ENCODE measurements at regions not wholly inside any gene's neighbourhood (a gene's known extent, or its start where the extent isn't known, plus 50 kb on each side); places are given as distances from the start of the nearest gene placed in this dataset.
A peak's percentile ranks its signal among the peaks of the same experiment; 100 is the strongest.
"Not testable (repeated sequence)": the region's sequence is repeated elsewhere in the genome, so short reads cannot be mapped to it uniquely, and the experiment has no call there.

DNA sequence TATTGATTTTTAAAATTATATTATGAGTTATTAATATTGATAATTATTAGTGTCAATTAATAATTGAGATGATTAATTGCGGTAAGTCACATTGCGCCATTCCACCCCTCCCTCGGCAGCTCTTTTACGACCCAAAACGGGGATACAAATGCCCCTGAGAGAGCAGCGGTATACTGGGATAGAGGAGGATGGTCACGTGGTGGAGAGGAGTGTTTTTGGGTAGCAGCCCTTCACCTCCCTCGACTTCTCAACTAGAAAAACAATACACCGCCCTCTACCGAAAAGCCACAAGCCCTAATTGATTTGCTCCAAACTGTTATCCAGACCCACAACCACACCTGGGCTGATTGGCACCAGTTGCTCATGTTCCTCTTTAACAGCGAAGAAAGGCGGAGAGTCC, 71.0 kb downstream of the DAPL1 start:
- not testable (repeated sequence) for DNase-seq

DNA sequence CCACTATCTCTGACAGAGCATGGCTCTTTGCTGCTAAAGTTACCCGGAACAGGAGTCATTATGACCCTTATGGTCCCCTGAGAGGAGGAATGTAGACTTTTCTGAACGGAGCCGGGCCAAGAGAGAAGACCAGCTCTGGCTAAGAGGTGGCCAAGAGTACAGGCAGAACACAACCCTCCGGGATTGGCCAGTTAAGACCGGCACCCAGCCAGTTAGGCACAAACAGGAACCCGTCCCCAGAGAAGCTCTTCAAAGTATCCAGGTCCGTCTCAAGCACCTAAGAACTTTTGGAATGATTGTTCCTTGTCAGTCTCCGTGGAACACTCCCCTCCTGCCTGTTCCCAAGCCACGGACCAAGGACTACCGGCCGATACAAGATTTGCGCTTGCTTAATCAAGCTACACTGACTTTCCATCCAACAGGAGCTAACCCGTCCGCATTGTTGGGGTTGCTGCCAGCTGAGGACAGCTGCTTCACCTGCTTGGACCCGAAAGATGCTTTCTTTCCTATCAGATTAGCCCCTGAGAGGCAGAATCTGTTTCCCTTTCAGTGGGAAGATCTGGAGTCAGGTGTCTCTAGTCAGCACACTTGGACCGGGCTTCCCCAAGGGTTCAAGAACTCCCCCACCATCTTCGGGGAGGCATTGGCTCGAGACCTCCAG, 72.5 kb downstream of the DAPL1 start:
- not testable (repeated sequence) for DNase-seq

DNA sequence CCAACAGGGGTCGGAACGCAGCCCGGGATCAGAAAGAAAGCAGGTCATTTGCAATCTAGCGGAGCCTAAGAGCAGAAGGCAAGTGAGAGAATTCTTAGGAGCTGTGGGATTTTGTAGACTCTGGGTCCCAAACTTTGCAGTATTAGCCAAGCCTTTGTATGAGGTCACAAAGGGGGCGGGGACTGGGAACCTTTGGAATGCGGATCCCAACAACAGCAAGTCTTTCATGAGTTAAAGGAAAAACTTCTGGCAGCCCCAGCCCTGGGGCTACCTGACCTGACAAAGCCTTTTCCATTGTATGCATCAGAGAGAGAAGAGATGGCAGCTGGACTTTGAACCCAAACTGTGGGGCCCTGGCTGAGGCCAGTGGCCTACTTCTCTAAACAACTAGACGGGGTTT, 73.3 kb downstream of the DAPL1 start:
- not testable (repeated sequence) for DNase-seq

DNA sequence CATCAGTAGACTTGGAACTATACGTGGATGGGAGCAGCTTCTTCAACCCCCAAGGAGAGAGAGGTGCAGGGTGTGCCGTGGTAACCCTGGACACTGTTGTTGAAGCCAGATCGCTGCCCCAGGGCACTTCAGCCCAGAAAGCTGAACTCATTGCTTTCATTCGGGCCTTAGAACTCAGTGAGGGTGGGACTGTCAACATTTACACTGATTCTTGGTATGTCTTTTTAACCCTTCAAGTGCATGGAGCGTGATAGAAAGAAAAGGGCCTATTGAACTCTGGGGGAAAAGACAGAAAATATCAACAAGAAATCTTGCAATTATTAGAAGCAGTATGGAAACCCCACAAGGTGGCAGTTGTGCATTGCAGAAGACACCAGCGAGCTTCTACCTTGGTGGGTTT, 74.0 kb downstream of the DAPL1 start:
- DNase-seq: not testable (repeated sequence)

DNA sequence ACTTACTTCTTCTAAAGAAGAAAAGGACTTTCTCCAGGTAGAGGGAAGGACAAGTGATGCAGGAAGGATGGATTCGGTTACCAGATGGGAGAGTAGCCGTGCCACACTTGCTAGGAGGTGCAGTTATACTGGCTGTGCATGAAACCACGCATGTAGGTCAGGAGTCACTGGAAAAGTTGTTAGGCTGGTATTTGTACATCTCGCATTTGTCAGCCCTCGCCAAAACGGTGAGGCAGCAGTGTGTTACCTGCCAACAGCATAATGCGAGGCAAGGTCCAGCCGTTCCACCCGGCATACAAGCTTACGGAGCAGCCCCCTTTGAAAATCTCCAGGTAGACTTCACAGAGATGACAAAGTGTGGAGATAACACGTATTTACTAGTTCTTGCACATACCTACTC, 74.5 kb downstream of the DAPL1 start:
- not testable (repeated sequence) for DNase-seq

DNA sequence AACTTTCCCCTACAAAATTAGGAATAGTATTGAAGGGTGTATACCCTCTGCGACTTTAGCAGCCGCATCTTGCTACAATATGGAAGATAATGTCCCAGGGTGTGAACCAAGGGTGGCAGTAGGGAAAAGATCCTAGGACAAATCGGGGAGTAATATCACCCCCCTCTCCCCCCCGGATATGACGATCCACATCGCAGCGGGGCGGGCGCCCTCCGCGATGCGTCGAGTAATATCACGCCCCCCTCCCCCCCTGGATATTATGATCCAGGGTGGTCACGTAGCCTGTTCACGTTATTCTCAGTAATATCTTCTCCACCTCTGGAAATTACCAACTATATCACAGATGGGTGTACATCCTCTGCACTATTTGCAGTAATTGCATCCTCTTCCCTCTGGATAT, 82.9 kb downstream of the DAPL1 start:
- DNase-seq: no peak

DNA sequence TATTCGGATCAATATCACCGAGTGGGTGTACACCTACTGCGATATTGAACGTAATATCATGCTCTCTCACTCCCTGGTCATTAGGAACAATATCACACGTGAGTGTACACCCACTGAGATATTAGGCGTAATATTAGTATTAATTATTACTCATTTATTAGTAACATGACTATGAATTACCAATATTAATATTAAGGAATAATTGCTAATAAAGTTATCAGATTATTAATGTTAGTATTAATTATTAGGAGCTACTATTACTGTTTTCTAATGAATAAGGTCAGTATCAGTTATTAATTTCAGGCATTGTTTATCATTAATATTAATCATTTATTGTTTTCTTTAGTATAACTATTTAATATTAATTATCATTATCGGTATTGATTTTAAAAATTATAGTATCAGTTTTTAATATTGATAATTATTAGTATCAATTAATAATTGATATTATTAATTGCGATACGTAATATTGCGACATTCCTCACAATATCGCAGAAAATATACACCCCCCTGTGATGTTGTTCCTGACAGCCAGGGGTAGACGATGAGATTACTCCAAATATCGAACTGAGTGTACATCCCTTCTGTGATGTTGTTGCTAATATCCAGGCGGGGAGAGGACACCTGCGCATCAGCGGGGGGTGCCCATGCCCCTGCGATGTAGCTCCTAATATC, 84.2 kb downstream of the DAPL1 start:
- DNase-seq: no peak

DNA sequence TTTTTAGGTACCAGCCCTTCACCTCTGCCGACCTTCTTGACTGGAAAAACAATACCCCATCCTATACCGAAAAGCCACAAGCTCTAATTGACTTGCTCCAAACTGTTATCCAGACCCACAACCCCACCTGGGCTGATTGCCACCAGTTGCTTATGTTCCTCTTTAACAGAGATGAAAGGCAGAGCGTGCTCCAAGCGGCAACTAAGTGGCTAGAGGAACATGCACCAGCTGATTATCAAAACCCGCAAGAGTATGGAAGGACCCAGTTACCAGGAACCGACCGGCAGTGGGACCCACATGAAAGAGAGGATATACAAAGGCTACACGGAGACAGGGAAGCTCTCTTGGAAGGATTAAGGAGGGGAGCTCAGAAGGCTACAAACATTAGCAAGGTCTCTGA, 86.1 kb upstream of the TANC1 start:
- DNase-seq: no peak

DNA sequence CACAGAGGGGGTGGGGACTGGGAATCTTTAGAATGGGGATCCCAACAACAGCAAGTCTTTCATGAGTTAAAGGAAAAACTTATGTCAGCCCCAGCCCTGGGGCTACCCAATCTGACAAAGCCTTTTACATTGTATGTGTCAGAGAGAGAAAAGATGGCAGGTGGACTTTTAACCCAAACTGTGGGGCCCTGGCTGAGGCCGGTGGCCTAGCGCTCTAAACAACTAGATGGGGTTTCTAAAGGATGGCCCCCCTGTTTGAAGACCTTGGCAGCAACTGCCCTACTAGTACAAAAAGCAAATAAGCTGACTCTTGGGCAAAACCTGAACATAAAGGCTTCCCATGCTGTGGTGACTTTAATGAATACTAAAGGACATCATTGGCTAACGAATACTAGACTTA, 83.9 kb upstream of the TANC1 start:
- not testable (repeated sequence) for DNase-seq

DNA sequence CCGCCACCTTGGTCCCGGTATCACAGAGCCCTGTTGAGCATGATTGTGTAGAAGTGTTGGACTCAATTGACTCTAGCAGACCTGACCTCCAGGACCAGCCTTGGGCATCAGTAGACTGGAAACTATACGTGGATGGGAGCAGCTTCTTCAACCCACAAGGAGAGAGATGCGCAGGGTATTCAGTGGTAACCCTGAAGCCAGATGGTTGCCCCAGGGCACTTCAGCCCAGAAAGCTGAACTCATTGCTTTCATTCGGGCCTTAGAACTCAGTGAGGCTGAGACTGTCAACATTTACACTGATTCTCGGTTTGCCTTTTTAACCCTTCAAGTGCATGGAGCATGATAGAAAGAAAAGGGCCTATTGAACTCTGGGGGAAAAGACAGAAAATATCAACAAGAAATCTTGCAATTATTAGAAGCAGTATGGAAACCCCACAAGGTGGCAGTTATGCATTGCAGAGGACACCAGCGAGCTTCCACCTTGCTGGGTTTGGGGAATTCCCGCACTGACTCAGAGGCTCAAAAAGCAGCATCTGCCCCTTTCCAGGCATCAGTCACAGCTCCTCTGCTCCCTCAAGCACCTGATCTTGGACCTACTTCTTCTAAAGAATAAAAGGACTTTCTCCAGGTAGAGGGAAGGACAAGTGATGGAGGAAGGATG, 83.3 kb upstream of the TANC1 start:
- not testable (repeated sequence) for DNase-seq

DNA sequence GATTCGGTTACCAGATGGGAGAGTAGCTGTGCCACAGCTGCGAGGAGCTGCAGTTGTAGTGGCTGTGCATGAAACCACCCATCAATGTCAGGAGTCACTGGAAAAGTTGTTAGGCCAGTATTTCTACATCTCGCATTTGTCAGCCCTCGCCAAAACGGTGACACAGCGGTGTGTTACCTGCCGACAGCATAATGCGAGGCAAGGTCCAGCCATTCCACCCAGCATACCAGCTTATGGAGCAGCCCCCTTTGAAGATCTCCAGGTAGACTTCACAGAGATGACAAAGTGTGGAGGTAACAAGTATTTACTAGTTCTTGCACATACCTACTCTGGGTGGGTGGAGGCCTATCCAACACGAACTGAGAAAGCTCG, 82.8 kb upstream of the TANC1 start:
- DNase-seq: not testable (repeated sequence)

DNA sequence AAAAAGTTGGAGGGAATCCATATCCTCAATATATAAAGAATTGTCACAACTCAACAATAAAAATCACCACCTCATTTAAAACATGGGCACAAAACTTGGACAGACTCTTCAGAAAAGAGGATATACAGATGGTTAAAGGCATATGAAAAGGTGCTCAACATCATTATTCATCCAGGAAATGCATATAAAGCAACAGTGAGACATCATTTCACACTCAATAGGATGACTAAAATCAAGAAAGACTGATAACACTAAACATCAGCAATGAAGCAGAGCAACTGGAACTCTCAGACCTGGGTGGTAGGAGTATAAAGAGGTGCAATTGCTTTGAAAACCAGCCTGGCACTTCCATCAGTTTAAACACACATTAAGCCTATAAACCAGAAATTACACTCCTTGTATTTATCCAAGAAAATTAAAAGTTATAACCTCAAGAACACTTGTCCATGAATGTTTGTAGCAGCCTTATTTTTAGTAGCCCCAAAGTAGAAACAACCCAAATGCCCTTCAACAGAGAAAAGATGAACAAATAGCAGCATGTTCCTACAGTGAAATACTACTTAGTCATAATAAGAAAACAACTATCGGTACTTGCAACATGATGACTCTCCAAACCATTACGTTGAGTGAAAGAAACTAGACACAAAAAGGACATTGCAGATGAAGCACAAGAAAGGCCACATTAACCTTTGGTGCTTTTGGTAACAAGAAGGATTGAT, 79.1 kb upstream of the TANC1 start:
- DNase-seq: no peak

DNA sequence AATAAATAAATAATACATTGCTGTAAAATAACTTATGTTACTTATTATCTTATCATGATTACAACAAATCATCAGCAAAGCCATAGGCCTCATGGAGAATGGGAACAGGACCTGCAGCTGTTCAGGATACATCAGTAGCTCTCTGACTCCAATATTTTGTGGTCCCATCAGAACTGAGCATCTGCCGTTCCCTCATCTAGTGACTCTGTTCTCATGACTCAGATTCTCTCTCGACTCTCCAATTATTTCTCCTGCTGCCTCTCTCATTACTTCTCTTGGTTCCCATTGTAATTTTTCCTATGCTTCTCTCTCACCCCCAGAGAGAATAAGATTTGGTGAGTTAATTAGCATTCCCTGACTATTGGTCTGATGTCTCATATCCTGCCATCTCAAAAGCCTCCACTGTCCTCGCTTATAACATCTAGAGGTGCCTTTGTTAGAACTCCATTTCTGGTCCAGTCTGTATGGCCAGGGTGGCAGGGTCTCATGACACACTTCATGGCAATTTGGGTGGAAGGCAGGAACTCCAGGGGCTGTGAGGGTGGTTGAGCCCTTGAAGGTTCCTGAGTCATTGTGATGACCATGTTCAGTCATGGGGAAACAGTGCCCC, 78.0 kb upstream of the TANC1 start:
- no peak for DNase-seq

DNA sequence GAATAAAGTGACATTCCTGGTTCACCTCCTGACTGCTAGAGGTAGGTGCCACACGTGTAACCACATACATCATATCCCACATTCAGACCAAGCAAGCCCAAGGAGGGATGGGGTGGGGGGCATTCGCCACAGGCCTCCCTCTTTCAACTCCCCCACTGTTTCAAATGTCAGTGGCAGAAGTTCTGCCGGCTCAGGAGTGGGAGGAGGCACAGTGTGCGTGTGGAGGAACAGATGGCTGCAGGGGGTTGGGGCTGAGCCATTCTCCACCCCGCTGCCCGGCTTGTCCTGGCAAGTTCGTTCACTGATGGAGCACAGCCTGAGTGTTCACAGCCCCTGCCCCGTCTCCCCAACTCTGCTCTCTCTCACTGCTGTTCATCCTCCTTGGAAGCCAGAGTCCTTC, 75.4 kb upstream of the TANC1 start:
- DNase-seq: peak; percentile 93

DNA sequence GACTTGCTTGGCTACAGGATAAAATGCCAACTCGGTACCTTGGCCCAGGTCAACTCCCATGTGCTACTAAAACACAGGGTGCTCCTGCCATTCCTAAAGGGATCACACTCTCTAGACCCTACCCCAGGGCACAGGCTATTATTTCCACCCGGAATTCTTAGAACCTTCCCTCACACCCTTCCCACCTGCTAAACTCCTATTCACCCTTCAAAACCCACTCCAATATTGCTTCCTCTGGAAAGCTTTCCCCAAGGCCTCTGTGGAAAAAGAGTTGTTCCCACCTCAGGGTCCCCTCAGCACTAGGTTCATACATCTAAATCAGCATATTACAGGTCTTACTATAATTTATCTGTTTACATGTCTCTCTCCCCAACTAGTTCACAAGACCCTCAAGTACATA, 75.0 kb upstream of the TANC1 start:
- DNase-seq: peak; percentile 65

DNA sequence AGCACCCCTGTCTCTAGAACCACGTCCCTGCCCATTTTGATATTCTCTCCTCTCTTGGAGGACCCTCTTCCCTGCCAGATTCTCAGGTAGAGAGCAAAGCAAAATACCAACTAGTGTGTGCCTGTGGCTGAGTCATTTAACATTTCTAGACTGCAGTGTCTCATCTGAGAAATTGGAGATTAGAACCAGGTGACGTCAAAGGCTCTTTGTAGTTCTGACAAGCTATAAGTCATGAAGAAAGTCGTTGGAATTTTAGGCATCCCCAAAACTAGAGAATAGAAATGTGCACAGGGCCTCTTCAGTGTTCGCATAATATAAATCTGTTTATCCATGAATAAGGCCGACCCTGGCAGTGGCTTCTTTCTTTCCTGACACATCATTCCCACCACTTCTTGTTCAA, 74.4 kb upstream of the TANC1 start:
- peak; percentile 34 for DNase-seq

DNA sequence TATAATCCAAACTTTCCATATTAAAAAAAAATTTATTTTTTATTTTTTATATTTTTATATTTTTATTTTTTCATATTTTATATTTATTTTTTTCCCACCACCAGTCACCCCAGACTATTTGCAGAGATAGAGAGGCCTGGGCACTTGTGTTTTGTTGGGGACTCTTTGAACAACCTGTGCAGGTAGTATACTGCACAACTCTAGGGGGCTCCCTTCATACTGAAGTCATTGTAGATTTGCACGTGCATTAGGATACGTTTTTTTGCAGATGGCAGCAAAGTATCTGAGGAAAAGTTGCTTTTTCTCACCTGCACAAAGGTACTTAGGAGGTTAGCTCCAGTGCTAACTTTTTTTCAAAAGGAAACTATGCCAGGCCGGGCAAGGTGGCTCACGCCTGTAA, 73.9 kb upstream of the TANC1 start:
- DNase-seq: no peak

DNA sequence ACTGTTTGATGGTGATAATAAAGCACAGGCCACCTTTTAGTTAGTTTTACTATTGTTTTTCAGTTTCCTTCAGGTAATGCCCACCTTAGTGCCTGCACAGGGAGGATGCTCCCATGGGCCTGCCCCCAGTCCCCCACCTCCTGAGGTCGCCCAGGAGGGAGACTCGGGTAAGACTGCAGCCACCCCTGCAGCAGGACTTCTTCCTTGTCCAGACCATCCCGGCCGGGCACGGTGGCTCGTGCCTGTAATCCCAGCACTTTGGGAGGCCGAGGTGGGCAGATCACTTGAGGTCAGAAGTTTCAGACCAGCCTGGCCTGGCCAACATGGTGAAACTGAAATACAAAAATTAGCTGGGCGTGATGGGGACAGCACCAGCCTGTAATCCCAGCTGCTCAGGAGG, 68.1 kb upstream of the TANC1 start:
- DNase-seq: no peak

DNA sequence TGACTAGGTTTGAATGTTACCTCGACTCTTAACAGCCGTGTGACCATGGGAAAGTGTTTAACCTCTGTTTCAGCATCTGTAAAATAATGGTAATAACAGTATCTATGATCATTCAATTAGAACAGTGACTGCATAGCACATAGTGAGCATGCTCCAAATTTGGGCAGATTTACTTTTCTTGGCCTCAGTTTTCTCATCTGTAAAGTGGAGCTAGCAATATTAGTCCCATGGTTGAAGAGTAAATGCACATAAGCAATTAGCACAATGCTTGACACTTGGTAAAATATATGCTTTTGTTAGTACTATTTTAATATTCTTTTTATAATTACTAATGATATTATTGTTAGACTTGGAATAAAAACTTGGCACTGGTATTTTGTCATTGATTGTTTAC, 66.4 kb upstream of the TANC1 start:
- no peak for DNase-seq

DNA sequence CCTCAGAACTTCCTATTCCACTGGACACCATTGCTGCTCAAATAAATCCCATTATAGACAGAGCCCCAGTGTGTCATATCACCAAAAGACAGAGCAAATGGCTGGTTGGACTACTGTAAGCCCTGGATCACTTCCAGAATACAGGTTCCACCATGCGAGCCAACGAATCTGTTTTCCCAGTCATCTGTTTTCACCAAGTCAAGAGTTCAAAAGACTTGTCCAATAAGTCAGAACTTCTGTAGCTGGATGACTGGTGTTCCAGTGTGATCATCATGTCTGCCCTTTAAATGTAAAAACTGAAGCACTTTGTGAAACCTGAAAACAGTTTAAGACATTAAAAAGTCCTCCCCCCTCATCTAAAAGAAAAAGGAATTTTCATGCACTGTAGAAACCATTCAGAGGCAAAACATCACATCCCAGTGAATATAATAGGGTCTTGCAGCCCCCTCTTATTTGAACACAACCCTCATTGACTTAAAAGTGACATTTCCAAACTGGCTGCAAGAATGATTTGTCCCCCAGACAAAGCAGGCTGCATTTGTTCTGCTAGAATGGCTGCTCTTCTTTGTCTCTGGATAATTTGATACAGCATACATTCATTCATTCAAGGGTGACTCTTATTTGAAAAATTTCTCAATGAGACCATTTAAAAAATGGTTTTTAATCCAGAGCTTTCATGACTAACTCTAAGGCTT, 64.6 kb upstream of the TANC1 start:
- no peak for DNase-seq

DNA sequence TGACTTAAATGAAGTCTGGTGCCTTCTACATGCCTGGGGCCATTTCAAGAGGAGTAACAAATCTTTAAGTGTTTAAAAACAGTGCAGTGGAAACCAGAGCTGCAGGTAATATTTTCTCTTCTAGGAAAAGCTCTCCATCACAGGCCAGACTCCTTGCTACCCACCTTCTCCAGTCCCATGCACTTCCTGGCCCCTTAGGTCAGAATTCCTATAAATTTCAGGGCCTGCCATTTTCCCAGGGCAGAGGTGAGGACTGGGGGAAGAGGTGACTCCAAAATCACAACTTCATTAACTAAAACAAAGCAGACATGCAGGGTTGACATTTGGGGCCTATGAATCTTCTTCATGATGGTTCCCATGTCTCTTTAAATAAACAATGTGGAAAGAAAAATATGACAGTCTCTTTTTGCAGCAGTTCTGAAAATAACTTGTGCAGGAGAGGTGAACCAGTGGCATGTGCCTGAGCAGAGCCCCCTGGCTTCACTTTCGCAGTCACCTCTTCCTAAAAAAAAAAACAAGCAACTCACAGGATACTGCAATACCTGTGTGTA, 63.7 kb upstream of the TANC1 start:
- DNase-seq: no peak

DNA sequence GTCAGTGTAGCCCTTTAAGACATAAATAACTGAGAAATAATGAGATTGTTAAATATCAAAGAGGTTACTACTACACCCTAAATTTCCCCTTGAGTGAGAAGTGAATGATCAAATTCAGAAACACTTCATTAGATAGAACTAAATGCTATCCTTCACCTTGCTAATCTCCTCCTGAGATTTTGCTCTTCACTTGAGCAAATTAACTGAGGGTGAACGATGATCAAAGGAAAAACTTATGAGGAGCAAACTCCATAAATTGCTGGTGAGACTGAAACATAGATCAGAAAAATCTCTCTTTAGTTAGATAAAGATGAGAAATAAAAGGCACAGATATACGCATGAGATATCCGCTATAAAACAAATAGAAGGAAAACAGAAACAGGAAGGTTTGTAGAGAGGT, 63.1 kb upstream of the TANC1 start:
- DNase-seq: no peak

All from NCI-H1694 treated with DMSO at 0.1 percent for 48 hours (cell line).